Myocyte (in vitro differentiated cells): ENCODE measurements at regions not wholly inside any gene's neighbourhood (a gene's known extent, or its start where the extent isn't known, plus 50 kb on each side); places are given as distances from the start of the nearest gene placed in this dataset.

Experiments
- DNase-seq: peaks from one replicate; pipeline ENCODE4 v3.0.0-alpha.2; 2012; ENCODE audit warnings: low read depth

DNA sequence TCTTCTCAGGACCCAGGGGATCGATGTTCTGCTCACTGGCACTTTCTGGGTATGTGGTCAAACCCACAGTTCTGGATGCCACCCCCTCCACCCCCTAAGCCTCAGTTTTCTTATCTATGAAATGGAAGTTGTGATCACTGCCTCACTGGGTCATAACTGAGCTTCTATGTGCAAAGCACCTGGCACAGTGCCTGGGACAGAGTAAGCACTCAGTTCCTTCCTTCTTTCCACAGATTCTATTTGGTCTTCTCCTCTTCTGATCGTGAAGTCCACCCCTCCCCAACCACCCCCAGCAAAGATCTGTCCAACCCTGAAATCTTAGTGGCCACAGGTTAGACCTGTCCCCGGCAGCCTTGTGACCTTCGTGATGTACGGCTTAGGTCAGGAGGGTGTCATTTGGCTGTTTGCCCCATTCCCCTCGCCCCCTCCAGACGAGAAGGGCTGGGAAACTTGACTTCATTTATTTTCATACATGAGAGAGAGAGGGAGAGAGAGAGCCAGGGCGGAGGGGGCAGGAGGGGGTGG is 181.4 kb downstream of the FGF18 start:
- DNase-seq, result no peak

DNA sequence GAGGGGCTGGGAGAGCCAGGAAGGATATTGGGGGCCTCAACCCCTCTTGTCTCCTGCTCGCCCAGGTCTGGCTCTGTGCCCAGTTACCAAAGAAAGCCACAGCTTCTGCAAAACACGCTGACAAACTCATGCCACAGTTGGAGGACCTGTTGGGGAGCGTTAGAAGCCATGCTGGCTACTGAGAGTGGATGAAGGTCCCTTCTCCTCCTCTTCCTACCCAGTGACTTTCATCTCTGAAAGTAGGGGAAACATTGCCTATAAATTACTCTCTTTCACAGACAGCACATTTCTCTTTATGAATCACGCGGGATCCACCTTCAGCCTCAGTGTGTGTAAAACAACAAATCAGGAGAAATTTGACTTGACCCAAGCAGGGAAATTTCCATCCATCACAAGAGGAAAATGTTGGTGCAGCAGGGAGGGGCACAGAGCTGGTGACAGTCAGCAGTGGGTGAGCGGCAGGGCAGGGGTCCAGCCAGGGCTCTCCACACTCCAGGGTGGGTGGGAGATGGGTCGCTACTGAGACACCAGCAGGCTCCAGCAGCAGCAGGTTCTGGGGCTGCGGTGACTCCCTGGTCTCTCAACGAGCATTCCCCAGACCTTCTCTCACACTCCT is 181.9 kb downstream of the FGF18 start:
- DNase-seq, result no peak

DNA sequence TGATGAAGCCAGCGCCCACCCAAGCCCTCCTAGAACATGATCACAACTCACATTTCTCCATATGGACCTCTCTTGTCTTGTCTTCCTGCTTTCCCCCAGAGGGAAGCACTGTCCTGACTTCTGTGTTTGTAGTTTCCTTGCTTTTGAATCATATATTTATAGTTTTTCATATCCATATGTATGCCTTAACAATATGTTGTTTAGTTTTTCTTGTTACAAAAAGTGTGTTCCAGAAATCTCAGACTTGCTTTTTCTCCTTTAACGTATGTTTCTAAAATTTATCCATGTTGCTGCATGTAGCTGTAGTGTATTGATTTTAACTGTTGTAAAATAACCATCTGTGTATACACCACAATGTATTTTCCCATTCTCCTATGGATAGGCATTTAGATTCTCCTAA is 182.0 kb upstream of the SMIM23 start:
- no peak for DNase-seq

DNA sequence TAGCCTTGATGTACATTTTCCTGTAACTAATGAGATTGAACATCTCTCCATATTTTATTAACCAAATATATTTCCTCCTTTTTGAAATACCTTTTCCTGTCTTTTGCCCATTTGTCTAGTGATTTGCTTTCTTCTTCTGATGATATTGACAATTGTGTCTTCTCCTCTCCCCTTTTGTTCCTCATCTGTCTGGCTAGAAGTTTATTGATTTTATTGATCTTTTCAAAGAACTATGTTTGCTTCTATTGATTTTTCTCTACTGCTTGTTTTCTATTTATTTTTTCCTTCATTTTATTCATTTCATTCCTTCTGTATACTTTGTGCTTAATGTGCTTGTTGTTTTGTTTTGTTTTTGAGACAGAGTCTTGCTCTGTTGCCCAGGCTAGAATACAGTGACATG is 181.4 kb upstream of the SMIM23 start:
- no peak for DNase-seq

DNA sequence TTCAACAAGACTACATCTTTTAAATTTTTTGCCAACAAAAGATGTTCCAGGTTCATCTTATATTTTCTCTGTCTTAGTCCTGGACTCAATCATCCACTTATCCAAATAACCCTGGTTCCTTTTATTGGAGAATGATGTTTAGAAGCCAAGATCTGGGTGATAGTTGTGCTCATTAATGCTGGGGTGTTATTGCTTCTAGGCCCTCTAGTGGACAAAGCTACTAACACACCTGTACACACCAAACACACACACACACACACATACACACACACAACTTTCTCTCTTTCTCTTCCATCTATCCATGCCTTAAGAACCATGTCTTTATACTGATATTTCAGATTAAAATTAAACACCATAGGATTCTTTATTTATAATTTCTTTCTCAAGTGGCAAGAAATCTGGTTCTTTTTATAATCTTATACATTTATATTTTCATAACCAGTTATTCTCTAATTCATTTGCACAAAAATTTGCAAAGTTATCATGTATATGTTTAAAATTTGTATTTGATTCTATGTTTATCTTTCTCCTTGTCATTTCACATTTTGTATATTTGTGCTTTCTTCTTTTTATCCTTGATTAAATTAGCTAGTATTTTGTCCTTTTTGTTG is 179.1 kb upstream of the SMIM23 start:
- DNase-seq, result no peak

DNA sequence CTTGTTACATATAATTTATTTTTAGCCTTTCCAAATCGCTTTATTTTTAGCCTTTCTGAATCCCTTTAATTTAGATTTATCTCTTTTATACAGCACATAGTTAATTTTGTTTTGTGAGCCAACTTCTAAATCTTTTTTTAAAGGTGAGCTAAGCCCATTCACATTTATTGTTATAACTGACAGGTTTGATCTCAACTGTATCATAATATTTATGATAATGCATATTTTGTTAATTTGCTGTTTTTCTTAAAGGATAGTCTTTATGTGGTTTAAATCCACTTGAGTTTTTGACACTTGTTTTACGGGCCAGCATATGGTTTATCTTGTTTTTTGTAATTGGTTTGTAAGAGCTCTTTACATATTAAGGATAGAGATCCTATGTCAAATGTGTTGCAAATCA is 177.8 kb upstream of the SMIM23 start:
- DNase-seq, result no peak

DNA sequence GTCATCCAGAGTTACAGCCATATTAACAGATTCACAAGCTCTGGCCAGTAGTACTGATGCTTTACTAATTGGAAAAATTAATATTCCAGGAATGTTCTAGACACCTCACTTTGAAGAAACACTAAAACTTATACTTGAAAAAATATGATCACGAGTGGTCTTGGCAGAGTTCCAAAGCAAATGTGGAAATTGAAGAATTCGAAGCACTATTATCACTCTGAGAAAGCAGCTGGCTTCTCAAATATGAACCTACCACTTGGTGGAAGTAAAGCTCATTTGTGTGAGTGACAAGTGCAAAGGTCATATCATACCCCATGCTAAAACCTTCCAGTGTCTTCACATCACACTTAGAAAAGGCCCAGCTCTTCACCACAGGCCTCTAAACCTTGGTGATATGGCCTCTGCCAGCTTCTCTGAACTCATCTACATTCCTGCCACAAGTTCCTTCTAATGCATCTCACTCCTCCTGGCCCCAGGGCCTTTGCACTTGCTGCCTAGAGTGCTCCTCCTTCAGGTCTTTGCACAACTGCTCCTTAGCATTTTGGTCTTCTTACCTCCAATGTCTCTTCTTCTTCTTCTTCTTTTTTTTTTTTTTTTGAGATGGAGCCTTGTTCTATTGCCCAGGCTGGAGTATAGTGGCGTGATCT is 175.7 kb upstream of the SMIM23 start:
- DNase-seq, result no peak

DNA sequence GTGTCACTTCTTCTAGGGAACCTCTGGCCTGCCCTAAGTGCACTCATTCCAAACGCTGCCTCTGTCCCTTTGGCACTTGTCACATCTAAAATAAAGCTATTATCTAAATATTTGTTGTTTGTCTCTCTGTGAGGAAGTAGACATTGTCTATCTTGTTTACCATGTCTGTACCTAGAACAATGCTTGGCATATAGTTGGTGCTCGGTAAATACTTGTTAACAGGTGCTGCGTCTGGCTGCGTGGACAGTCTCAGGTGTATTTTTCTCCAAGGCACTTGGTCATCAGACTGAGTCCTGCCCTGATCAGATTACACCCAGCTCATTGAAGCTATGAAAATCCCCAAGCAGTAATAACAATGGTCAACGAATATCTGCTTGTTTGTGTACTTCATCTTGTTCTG is 174.9 kb upstream of the SMIM23 start:
- DNase-seq, result no peak

DNA sequence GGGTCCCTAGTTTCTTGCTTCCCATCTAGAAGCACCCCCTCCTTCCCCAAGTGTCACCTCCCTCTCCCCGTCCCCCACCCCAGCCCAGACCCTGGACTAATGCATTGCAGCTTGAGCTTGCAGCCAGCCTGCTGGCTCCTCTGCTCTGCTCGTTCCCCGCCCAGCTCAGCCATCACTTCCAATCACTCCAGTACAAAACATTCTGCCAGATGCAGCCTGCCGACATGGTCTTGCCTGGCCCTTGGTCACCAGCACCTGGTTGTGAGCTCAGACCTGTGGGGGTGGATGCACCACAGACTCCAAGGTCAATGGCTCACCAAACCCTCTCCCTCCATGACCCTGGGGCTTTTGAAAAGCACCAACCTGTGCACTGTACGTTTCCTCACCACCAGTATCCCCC is 172.9 kb upstream of the SMIM23 start:
- DNase-seq, result no peak

DNA sequence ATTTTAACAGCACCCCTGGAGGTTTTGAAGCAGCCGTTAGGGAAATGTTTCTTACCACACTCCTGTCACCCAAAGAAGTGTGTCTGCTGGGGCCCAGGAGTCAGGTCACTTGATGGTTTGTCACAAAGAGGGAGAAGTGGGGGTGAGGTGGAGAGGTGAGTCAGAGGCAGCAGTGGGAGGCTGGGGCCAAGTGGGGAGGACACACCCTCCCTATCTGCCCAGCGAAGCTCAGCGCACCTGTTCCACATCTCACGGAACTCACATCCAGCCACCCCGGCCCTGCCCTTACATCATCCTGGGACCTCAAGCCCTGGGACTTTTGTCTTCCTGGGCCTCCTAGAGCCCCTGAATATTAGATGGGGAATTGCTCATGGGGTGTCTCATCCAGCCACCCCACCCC is 171.1 kb upstream of the SMIM23 start:
- DNase-seq, result no peak

DNA sequence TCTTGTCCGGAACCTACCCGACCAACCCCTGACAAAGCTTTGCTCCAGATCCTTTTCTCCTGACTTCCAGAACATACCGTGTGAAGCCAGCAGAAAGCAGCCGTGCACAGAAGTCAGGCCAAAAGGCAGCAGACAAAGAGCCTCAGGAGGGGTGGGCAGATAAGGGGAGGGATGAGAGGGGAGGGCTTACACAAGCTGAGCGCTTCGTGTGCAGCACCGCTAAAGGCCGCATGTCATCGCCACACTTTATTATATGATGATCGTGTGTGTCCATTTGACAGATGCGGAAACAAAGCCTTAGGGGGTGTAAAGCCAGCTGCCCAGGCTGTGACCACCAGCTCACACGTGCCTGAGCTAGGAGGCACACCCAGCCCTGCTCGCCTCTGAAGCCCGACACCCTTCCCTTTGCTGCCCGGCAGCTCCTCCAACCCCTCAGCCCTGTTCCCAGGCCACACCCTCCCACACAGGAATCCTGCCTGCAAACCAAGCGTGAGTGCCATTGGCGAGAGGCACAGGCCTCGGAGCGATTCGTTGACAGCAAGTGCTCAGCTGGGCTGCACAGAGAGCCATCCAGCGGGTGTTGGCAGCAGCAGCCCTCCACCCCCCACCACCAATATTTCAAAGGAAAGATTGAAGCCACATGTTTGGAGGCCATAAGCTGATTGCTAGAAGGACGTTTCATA is 170.5 kb upstream of the SMIM23 start:
- DNase-seq, result peak; percentile 50

DNA sequence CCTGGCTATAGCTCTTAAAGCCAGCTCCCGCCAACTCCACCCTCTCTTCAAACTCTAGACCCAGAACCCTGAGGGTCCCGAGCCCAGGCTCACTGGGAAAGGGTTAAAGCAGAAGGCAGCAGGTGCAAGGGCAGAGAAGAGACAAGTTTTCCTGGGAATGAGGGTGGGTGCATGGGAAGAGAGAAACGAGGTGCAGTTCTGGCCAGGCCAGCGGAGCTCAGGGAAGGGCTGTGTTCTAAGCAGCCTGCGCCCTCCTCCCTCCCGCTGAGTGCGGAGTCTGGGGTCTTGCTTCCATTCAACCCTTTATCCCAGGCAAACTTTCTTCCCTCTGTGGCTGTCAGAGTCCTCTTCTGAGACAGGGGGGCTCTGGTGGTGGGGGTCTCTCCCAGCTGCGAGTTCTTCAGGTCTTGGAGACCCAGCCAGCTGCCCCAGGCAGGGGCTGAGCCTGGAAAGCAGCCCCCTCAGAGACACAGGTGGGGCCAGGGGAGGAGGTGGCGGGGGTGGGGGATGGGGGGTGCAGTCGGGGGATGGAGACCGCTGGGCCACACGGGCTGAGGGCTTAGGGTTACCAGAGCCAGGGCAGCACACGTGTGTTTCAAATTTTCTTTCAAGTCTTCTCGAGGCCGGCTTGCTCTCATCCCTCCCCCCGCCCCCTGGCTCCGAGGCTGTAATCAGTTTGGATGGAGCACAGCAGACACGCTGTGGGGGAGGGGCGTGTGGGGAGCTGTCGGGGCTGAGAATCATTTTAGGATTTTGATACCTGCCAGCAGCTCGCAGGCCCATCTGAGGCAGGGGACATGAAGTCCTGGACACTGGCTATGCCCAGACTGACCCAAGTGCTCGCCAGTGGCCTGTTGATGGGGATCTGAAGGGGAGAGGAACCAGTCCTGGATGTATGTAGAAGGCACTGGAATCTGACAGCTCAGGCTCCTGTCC is 169.6 kb upstream of the SMIM23 start:
- no peak for DNase-seq

DNA sequence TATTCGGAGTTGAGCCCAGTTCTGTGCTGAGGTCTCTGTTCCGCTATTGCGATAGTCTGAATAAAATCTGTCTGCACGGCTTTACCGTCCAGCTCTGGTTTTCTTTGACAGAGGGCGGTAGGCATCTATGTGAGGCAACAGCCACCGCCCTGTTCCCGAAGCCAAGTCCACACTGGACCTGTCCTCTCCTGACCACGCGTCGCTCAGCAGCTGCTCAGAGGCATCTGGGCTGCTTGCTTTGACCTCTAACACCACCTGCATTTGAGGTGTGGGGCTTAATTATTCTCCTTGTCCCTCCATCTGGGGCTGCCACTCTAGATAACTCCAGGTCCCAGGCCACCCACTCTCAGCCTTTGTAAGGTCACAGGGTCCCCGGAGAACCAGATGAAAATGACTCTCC is 168.4 kb upstream of the SMIM23 start:
- DNase-seq, result no peak

DNA sequence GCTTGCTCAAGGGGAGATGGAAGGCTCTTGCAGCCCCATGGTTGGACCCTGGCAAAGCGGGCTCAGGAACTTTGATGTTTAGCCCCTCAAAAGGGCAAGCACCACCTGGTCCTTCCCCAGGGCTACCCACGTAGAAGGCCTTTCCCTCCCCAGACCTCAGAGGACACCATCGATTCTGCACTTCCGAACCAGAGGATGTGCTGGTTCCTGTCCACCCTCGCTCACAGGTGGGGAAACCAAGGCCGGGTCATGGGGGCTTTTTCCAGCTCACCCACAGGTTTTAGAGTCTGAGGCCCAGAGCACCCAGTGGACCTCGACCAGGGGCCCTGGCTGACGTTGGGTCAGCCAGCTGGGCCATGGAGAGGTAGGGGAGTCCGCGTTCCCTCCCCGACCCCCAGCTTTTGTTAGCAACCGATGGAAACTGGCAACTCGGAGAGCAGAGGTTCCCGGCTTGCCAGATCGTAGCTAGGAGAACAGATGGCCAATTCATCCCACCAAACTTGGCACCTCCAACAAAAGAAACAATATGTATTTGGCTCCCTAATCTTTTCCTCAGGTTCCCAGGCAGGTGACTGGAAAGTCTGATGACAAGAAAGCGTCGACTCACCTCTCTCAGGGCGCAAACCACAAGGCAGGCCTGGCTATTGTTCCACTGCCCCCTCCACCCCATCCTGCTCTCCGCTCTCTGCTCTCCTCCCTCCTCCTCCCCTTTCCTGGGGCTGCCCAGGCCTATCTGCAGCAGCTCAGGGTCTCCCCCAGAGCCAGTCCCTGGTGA is 167.6 kb upstream of the SMIM23 start:
- no peak for DNase-seq

DNA sequence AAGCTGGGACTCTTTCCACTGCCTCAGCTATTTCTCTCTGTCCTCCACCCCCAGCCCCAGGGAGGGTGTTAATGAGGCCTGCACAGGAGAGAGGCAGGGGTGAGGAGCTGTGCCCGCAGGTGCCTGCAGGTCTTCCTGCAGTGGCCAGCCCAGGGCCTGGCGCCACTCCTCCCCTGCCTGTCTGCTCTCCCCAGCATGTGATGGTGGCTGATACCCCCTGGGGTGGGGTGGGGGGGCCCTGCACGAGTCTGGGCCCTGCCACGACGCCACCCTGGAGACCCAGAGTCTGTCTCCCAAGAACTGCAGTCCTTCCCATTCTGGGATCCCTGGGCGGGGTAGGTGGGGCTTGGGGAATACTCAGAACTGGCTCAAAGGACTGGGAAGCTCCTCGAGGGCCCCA is 166.4 kb upstream of the SMIM23 start:
- no peak for DNase-seq

DNA sequence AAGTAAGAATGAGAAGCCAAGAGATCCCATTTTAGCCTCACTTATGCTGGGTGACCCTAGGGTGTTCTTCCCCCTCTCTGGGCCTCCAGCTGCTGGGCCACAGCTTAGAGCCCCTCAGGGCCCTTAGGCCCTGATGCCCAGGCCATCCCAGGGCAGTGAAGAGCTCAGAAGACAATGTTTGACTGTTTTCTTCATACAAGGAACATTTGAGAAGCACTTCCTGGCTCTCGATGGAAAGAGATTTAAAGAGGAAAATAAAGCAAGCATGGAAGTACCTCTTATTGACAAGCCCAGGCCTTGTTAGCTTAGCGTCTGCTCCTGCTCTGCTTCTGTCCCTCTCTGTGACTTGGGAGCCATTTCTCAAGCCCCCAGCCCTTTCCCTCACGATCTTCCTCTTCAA is 165.9 kb upstream of the SMIM23 start:
- DNase-seq, result no peak

DNA sequence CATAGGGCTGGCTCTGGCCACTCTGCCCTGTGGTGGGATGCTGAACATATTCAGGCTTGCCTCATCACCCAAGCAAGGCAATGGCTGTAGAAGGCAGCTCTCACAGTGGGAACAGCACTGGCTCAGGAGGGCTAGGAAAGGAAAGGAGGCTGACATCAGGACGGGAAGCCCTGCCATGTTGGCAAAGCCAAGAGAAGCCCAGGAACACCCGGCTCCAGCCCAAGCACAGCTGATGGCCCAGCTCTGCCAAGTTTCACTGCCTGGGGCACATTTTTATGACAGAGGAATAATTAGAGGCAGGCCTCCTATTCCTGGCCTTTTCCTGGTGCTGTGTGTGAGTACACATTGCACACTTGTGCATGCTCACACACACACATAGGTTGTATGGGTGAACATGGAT is 163.6 kb upstream of the SMIM23 start:
- no peak for DNase-seq

DNA sequence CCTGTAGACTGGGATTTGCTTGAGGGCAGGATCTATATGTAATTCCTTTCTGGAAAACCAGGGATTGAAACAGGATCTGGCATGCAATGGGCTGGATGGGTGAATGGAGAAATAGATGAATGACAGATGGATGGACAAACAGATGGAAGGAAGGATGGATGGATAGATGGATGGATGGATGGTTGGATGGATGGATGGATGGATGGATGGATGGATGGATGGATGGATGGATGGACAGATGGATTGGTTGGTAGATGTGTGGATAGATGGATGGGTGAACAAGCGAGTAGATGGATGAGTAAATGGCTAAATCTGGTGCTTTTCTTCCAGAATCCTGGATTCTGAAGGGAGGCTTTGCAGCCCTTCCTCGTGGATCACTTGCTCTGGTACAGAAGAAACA is 162.5 kb upstream of the SMIM23 start:
- DNase-seq, result no peak

DNA sequence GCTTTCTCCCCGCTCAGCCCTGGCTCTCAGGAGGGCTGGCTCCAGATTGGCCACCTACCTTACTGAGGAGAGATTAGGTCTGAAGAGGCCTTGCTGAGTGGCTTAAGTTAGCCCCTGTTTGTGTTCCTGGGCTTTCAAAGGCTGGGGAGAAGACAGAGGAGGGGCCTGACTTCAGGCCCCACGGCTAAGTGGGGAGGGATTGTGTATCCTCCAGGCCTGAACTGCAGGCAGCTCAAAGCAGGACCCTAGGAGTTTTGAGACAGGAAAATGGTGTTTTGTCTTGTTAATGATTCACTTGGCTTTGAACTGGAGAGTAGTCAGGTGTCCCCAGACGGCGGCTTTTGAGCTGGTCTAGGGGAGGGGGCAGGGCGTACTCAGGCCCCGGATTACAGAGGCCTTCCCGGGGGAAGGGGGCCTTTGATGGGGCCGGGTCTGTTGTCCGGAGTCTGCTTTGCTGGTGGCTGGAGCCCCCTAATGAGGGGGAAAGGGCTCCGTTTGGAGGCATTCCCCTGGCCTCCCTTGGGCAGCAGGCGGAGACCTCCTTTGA is 162.0 kb upstream of the SMIM23 start:
- DNase-seq, result no peak

DNA sequence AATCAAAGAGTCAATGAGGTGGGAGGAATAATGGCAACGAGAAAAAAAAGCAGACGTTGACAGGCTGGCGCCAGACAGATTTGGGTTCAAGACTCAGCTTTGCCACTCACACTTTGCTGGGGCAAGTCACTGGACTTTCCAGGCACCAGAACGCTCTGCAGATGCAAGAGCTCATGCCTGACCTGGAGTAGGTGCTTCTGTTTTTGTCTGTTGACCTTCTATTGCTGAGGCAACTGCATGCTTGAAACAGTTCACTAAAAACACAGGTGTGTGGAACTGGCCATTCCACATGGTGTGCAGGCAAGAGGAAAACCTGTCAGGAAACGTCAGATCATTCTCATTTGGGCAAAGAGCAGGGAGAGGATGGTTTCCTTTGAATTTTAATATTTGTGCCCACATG is 161.2 kb upstream of the SMIM23 start:
- DNase-seq, result no peak
